Activated naive CD8-positive, alpha-beta T cell treated with anti-CD3 and anti-CD28 coated beads for 36 hours (primary cell): ENCODE measurements at regions not wholly inside any gene's neighbourhood (a gene's known extent, or its start where the extent isn't known, plus 50 kb on each side); places are given as distances from the start of the nearest gene placed in this dataset.
"Not testable (repeated sequence)": the region's sequence is repeated elsewhere in the genome, so short reads cannot be mapped to it uniquely, and the experiment has no call there.

Experiments used
- DNase-seq: peaks from one replicate; pipeline ENCODE4 v3.0.0; 2021
- H3K27ac Mint-ChIP-seq: one replicate; pipeline ENCODE4 v1.8.0; 2022; ENCODE audit warnings: mild to moderate bottlenecking, moderate library complexity, mixed read lengths
- H3K27me3 Mint-ChIP-seq: one replicate; pipeline ENCODE4 v1.8.0; 2022; ENCODE audit warnings: mild to moderate bottlenecking, mixed read lengths
- H3K36me3 Mint-ChIP-seq: one replicate; pipeline ENCODE4 v1.8.0; 2021; ENCODE audit warnings: mild to moderate bottlenecking, mixed read lengths
- H3K4me1 Mint-ChIP-seq: one replicate; pipeline ENCODE4 v1.8.0; 2021; ENCODE audit warnings: mixed read lengths
- H3K4me3 Mint-ChIP-seq: one replicate; pipeline ENCODE4 v1.8.0; 2022; ENCODE audit warnings: mild to moderate bottlenecking, moderate library complexity, mixed read lengths
- H3K9me3 Mint-ChIP-seq: one replicate; pipeline ENCODE4 v1.8.0; 2022; ENCODE audit warnings: mixed read lengths

- Mint-ChIP-seq H3K4me3 (no peak overlapping the region), H3K4me1 (no peaks in the 10 kb centered on the region), H3K27me3 (no peaks in the 10 kb centered on the region), H3K9me3 (peaks cover 4% of the 10 kb centered on the region), H3K27ac (no peak overlapping the region), H3K36me3 (no peaks in the 10 kb centered on the region)
- no peak for DNase-seq
These were observed 356.8 kb downstream of the SUCLG1 start for GRCh38 chr2:84102274-84102673.

GRCh38 chr2:84088656-84089055 lies 370.4 kb downstream of the SUCLG1 start:
- Mint-ChIP-seq H3K9me3 (peaks cover 1% of the 10 kb centered on the region), H3K27me3 (peaks cover 12% of the 10 kb centered on the region), H3K27ac (no peak overlapping the region), H3K4me1 (no peaks in the 10 kb centered on the region), H3K36me3 (no peaks in the 10 kb centered on the region), H3K4me3 (no peak overlapping the region)
- DNase-seq: no peak

- no peaks in the 10 kb centered on the region for H3K36me3 Mint-ChIP-seq
- no peak overlapping the region for H3K27ac Mint-ChIP-seq
- H3K9me3 Mint-ChIP-seq: peaks cover 1% of the 10 kb centered on the region
- H3K4me3 Mint-ChIP-seq: no peak overlapping the region
- H3K27me3 Mint-ChIP-seq: peaks cover 7% of the 10 kb centered on the region
- no peak for DNase-seq
- no peaks in the 10 kb centered on the region for H3K4me1 Mint-ChIP-seq
These were observed 373.5 kb downstream of the SUCLG1 start for GRCh38 chr2:84085562-84085961.

GRCh38 chr2:84084856-84085255 lies 374.2 kb downstream of the SUCLG1 start:
- no peaks in the 10 kb centered on the region for H3K4me1 Mint-ChIP-seq
- peaks cover 1% of the 10 kb centered on the region for H3K9me3 Mint-ChIP-seq
- H3K27me3 Mint-ChIP-seq: peaks cover 7% of the 10 kb centered on the region
- no peak overlapping the region for H3K4me3 Mint-ChIP-seq
- no peak overlapping the region for H3K27ac Mint-ChIP-seq
- no peaks in the 10 kb centered on the region for H3K36me3 Mint-ChIP-seq
- no peak for DNase-seq

- H3K36me3 Mint-ChIP-seq: no peaks in the 10 kb centered on the region
- no peak overlapping the region for H3K27ac Mint-ChIP-seq
- H3K4me3 Mint-ChIP-seq: no peak overlapping the region
- H3K4me1 Mint-ChIP-seq: no peaks in the 10 kb centered on the region
- DNase-seq: no peak
- peaks cover 7% of the 10 kb centered on the region for H3K27me3 Mint-ChIP-seq
- H3K9me3 Mint-ChIP-seq: no peaks in the 10 kb centered on the region
These were observed 375.1 kb downstream of the SUCLG1 start for GRCh38 chr2:84083984-84084383.

GRCh38 chr2:84078471-84078870 lies 380.6 kb downstream of the SUCLG1 start:
- no peaks in the 10 kb centered on the region for H3K9me3 Mint-ChIP-seq

GRCh38 chr2:84077496-84077895 lies 381.6 kb downstream of the SUCLG1 start:
- DNase-seq: no peak
- Mint-ChIP-seq H3K27me3 (peaks cover 3% of the 10 kb centered on the region), H3K36me3 (no peaks in the 10 kb centered on the region), H3K4me1 (no peaks in the 10 kb centered on the region), H3K9me3 (no peaks in the 10 kb centered on the region), H3K4me3 (no peak overlapping the region), H3K27ac (no peak overlapping the region)

More at GRCh38 chr2:84078471-84078870, 380.6 kb downstream of the SUCLG1 start:
- Mint-ChIP-seq H3K27me3 (peaks cover 3% of the 10 kb centered on the region), H3K4me3 (no peak overlapping the region), H3K27ac (no peak overlapping the region), H3K36me3 (no peaks in the 10 kb centered on the region), H3K4me1 (no peaks in the 10 kb centered on the region)
- no peak for DNase-seq

GRCh38 chr2:84071050-84071449 lies 388.0 kb downstream of the SUCLG1 start:
- Mint-ChIP-seq H3K9me3 (no peaks in the 10 kb centered on the region), H3K27ac (no peak overlapping the region), H3K27me3 (peaks cover 11% of the 10 kb centered on the region), H3K4me1 (no peaks in the 10 kb centered on the region), H3K4me3 (no peak overlapping the region), H3K36me3 (no peaks in the 10 kb centered on the region)
- no peak for DNase-seq

- DNase-seq: no peak
- H3K27me3 Mint-ChIP-seq: peaks cover 20% of the 10 kb centered on the region
- H3K4me3 Mint-ChIP-seq: no peak overlapping the region
- H3K27ac Mint-ChIP-seq: no peak overlapping the region
- no peaks in the 10 kb centered on the region for H3K36me3 Mint-ChIP-seq
- H3K9me3 Mint-ChIP-seq: no peaks in the 10 kb centered on the region
- H3K4me1 Mint-ChIP-seq: no peaks in the 10 kb centered on the region
These were observed 393.2 kb downstream of the SUCLG1 start for GRCh38 chr2:84065857-84066256.

GRCh38 chr2:84057917-84058560 lies 401.0 kb downstream of the SUCLG1 start:
- Mint-ChIP-seq H3K27ac (no peak overlapping the region), H3K4me1 (no peaks in the 10 kb centered on the region), H3K36me3 (no peaks in the 10 kb centered on the region)

GRCh38 chr2:84055816-84056215 lies 403.3 kb downstream of the SUCLG1 start:
- DNase-seq: no peak

More at GRCh38 chr2:84057917-84058560, 401.0 kb downstream of the SUCLG1 start:
- peaks cover 3% of the 10 kb centered on the region for H3K27me3 Mint-ChIP-seq
- no peaks in the 10 kb centered on the region for H3K9me3 Mint-ChIP-seq
- H3K4me3 Mint-ChIP-seq: no peak overlapping the region
- DNase-seq: no peak

GRCh38 chr2:84054577-84054976 lies 404.5 kb downstream of the SUCLG1 start:
- H3K4me3 Mint-ChIP-seq, DNase-seq, H3K27ac Mint-ChIP-seq: not testable (repeated sequence)

More at GRCh38 chr2:84055816-84056215, 403.3 kb downstream of the SUCLG1 start:
- H3K27ac Mint-ChIP-seq: no peak overlapping the region
- H3K4me1 Mint-ChIP-seq: no peaks in the 10 kb centered on the region
- H3K4me3 Mint-ChIP-seq: no peak overlapping the region
- H3K36me3 Mint-ChIP-seq: no peaks in the 10 kb centered on the region
- H3K9me3 Mint-ChIP-seq: no peaks in the 10 kb centered on the region
- H3K27me3 Mint-ChIP-seq: peaks cover 3% of the 10 kb centered on the region

GRCh38 chr2:84052913-84053312 lies 406.2 kb downstream of the SUCLG1 start:
- Mint-ChIP-seq H3K4me1 (no peaks in the 10 kb centered on the region), H3K27me3 (no peaks in the 10 kb centered on the region), H3K4me3 (no peak overlapping the region), H3K36me3 (no peaks in the 10 kb centered on the region), H3K9me3 (no peaks in the 10 kb centered on the region), H3K27ac (no peak overlapping the region)
- DNase-seq: no peak

More at GRCh38 chr2:84054577-84054976, 404.5 kb downstream of the SUCLG1 start:
- not testable (repeated sequence) for H3K9me3 Mint-ChIP-seq, H3K4me1 Mint-ChIP-seq, H3K27me3 Mint-ChIP-seq, H3K36me3 Mint-ChIP-seq

- H3K36me3 Mint-ChIP-seq: no peaks in the 10 kb centered on the region
- H3K9me3 Mint-ChIP-seq: no peaks in the 10 kb centered on the region
- H3K27ac Mint-ChIP-seq: no peak overlapping the region
- H3K4me1 Mint-ChIP-seq: no peaks in the 10 kb centered on the region
- no peaks in the 10 kb centered on the region for H3K27me3 Mint-ChIP-seq
- no peak overlapping the region for H3K4me3 Mint-ChIP-seq
- DNase-seq: no peak
These were observed 407.0 kb downstream of the SUCLG1 start for GRCh38 chr2:84052043-84052442.

GRCh38 chr2:84048964-84049363 lies 410.1 kb downstream of the SUCLG1 start:
- H3K9me3 Mint-ChIP-seq: no peaks in the 10 kb centered on the region
- no peaks in the 10 kb centered on the region for H3K36me3 Mint-ChIP-seq
- H3K27me3 Mint-ChIP-seq: peaks cover 5% of the 10 kb centered on the region
- no peak for DNase-seq
- H3K4me1 Mint-ChIP-seq: no peaks in the 10 kb centered on the region
- H3K4me3 Mint-ChIP-seq: no peak overlapping the region
- no peak overlapping the region for H3K27ac Mint-ChIP-seq

- Mint-ChIP-seq H3K36me3 (no peaks in the 10 kb centered on the region), H3K9me3 (no peaks in the 10 kb centered on the region), H3K27ac (no peak overlapping the region), H3K4me3 (no peak overlapping the region), H3K27me3 (peaks cover 9% of the 10 kb centered on the region), H3K4me1 (no peaks in the 10 kb centered on the region)
- DNase-seq: no peak
These were observed 417.6 kb downstream of the SUCLG1 start for GRCh38 chr2:84041506-84041905.
